GM12878 (cell line): ENCODE measurements at regions not wholly inside any gene's neighbourhood (a gene's known extent, or its start where the extent isn't known, plus 50 kb on each side); places are given as distances from the start of the nearest gene placed in this dataset.

Experiments used
- ATAC-seq: fragments of 200-7000 bp; cut with Tn5 transposase; 3 replicates; pipeline ENCODE4 v1.9.1; 2020; ENCODE audit warnings: mild to moderate bottlenecking, moderate library complexity
- BruUV-seq: library from RNA; stranded (reverse); fragments of 400-500 nt; replicated peaks from 2 replicates; lab custom pipeline; 2021; lab: Mats Ljungman, UMichigan
- CTCF ChIA-PET: fragments of 300-600 bp; sonication (Branson Sonifier 250); formaldehyde crosslinking; extraction: SDS; loops from one replicate; lab custom pipeline; 2021; ENCODE audit warnings: inconsistent platforms; lab: Yijun Ruan, JAX
- POLR2A ChIA-PET: fragments of 350-600 bp; formaldehyde crosslinking; extraction: SDS; loops from one replicate; lab custom pipeline; 2021; ENCODE audit warnings: inconsistent platforms; lab: Charles Lee
- RAD21 ChIA-PET: fragments of 300-600 bp; sonication (Branson Sonifier 250); formaldehyde crosslinking; loops from one replicate; lab custom pipeline; 2023; ENCODE audit warnings: antibody characterized with exemption; ENCODE audit not compliant: unreplicated experiment; lab: Charles Lee
- SMC1A ChIA-PET: fragments of 300-600 bp; sonication (Branson Sonifier 250); formaldehyde crosslinking; loops from one replicate; lab custom pipeline; 2023; ENCODE audit not compliant: unreplicated experiment, uncharacterized antibody; lab: Charles Lee
- DNase-seq: peaks from one replicate; pipeline ENCODE4 v3.0.0-alpha.2; 2011; ENCODE audit warnings: low read depth, low spot score
- FAIRE-seq: peaks from 3 replicates; lab custom pipeline; 2011; peaks lifted over from hg19 to GRCh38; lab: Jason Lieb, UNC
- H2AFZ ChIP-seq: 2 replicates; pipeline ENCODE4 v1.6.0; 2011; ENCODE audit warnings: low read depth, low read length, control low read depth; ENCODE audit not compliant: control insufficient read depth
- H3K27ac ChIP-seq: 2 replicates; pipeline ENCODE4 v1.5.1; 2011; ENCODE audit warnings: control low read depth; ENCODE audit not compliant: control insufficient read depth, insufficient read depth
- H3K27me3 ChIP-seq, 2 experiments: replicated peaks in 1 of 2; 2 replicates each; pipeline versions ENCODE4 v1.6.0 to v1.6.1; 2011; ENCODE audit warnings: low read length in 1 of 2; ENCODE audit not compliant: control insufficient read depth in 2 of 2, insufficient read depth in 2 of 2
- H3K36me3 ChIP-seq, 2 experiments: 2 replicates each; pipeline ENCODE4 v1.5.1; 2011; ENCODE audit warnings: low read length in 1 of 2; ENCODE audit not compliant: control insufficient read depth in 2 of 2, insufficient read depth in 2 of 2
- H3K4me1 ChIP-seq: 2 replicates; pipeline ENCODE4 v1.6.1; 2011; ENCODE audit warnings: mild to moderate bottlenecking, low read length, moderate library complexity, mixed read lengths; ENCODE audit not compliant: control insufficient read depth, insufficient read depth
- H3K4me2 ChIP-seq: 2 replicates; pipeline ENCODE4 v1.6.0; 2011; ENCODE audit warnings: control low read depth; ENCODE audit not compliant: control insufficient read depth, insufficient read depth
- H3K4me3 ChIP-seq: fragments of 200-600 bp; sonication (generic); 2 replicates; pipeline ENCODE4 v1.5.1; 2016
- H3K79me2 ChIP-seq: 2 replicates; pipeline ENCODE4 v1.6.0; 2011; ENCODE audit warnings: low read length; ENCODE audit not compliant: control insufficient read depth, insufficient read depth
- H3K9ac ChIP-seq: 2 replicates; pipeline ENCODE4 v1.8.0; 2011; ENCODE audit warnings: low read length, control low read depth, mixed read lengths; ENCODE audit not compliant: control insufficient read depth, insufficient read depth
- H3K9me3 ChIP-seq: replicated peaks from 3 replicates; pipeline ENCODE4 v1.5.1; 2011; ENCODE audit warnings: mild to moderate bottlenecking, low read length; ENCODE audit not compliant: control insufficient read depth, insufficient read depth
- H4K20me1 ChIP-seq: 2 replicates; pipeline ENCODE4 v1.6.0; 2011; ENCODE audit not compliant: control insufficient read depth, insufficient read depth
- BCL11A ChIP-seq: IDR thresholded peaks from 2 replicates; pipeline ENCODE4 v1.6.1; 2011; ENCODE audit warnings: low read depth, low read length
- CBFB ChIP-seq: IDR thresholded peaks from 2 replicates; pipeline ENCODE4 v1.6.1; 2016; ENCODE audit warnings: antibody characterized with exemption, low read depth
- CBX5 ChIP-seq: sonication (generic); IDR thresholded peaks from 2 replicates; pipeline ENCODE4 v1.6.1; 2016; ENCODE audit warnings: low read depth, moderate library complexity, mild to moderate bottlenecking, inconsistent platforms
- CEBPB ChIP-seq, 2 experiments: fragments of 150-350 bp in 1 of 2; IDR thresholded peaks; 2 replicates each; pipeline ENCODE4 v1.6.1; 2012 to 2014; ENCODE audit warnings: low read depth in 2 of 2, low read length in 2 of 2, borderline replicate concordance in 1 of 2, inconsistent platforms in 1 of 2
- CHD2 ChIP-seq: IDR thresholded peaks from 2 replicates; pipeline ENCODE4 v1.6.1; 2011; ENCODE audit warnings: low read depth, low read length, improper control_type of control experiment, borderline replicate concordance
- CREM ChIP-seq: IDR thresholded peaks from 2 replicates; pipeline ENCODE4 v1.6.1; 2014; ENCODE audit warnings: antibody characterized with exemption, low read depth
- KAT2A ChIP-seq: conservative IDR thresholded peaks from 2 replicates; pipeline ENCODE4 v1.6.1; 2011; ENCODE audit warnings: low read depth, low read length; ENCODE audit not compliant: control insufficient read depth
- LARP7 ChIP-seq: fragments of 450-650 bp; IDR thresholded peaks from 2 replicates; pipeline ENCODE4 v1.6.1; 2017; ENCODE audit warnings: mild to moderate bottlenecking
- MEF2B ChIP-seq: fragments of 450-650 bp; IDR thresholded peaks from 2 replicates; pipeline ENCODE4 v1.6.1; 2018; ENCODE audit warnings: mild to moderate bottlenecking, moderate library complexity; ENCODE audit not compliant: partially characterized antibody, poor library complexity, severe bottlenecking
- PML ChIP-seq: IDR thresholded peaks from 2 replicates; pipeline ENCODE4 v1.6.1; 2012; ENCODE audit warnings: low read length, inconsistent platforms
- RBBP5 ChIP-seq: fragments of 200-600 bp; sonication (generic); conservative IDR thresholded peaks from 2 replicates; pipeline ENCODE4 v1.6.1; 2016
- RELA ChIP-seq: fragments of 450-650 bp; IDR thresholded peaks from 2 replicates; pipeline ENCODE4 v1.8.0; 2014; ENCODE audit warnings: borderline replicate concordance; ENCODE audit not compliant: partially characterized antibody
- SIN3A ChIP-seq: IDR thresholded peaks from 2 replicates; pipeline ENCODE4 v1.6.1; 2012; ENCODE audit warnings: low read depth, low read length, improper control_type of control experiment
- YY1 ChIP-seq: IDR thresholded peaks from 2 replicates; pipeline ENCODE4 v1.6.1; 2011; ENCODE audit warnings: low read depth, mild to moderate bottlenecking, low read length
- ZNF24 ChIP-seq: fragments of 450-650 bp; IDR thresholded peaks from 2 replicates; pipeline ENCODE4 v1.6.1; 2017; ENCODE audit warnings: antibody characterized with exemption, mild to moderate bottlenecking
- WGBS: methylation state at CpG from one replicate; pipeline ENCODE4 v1.1.6; 2016; ENCODE audit warnings: low lambda C conversion rate; ENCODE audit not compliant: insufficient replicate concordance, insufficient coverage; ENCODE audit errors: missing lambda C conversion rate; 5-methylcytosine and 5-hydroxymethylcytosine counted together
- in situ Hi-C: fragments of 300-500 bp; cut with MboI; formaldehyde crosslinking; loops from 9 replicates; pipeline ENCODE4 v1.14.3; 2018; ENCODE audit warnings: mixed read lengths
- intact Hi-C: fragments of 100-400 bp; cut with micrococcal nuclease; formaldehyde crosslinking; loops from one replicate; pipeline ENCODE4 v1.14.2; 2022; ENCODE audit not compliant: unreplicated experiment
- TF ChIP-seq, protein P1 (sequence below): fragments of 450-650 bp; formaldehyde crosslinking; IDR thresholded peaks from 2 replicates; pipeline ENCODE4 v1.4.0; 2022; ENCODE audit warnings: mild to moderate bottlenecking, moderate library complexity
- TF ChIP-seq, protein P2 (sequence below): fragments of 450-650 bp; IDR thresholded peaks from 2 replicates; pipeline ENCODE4 v1.6.1; 2016; ENCODE audit warnings: mild to moderate bottlenecking, moderate library complexity, borderline replicate concordance
- TF ChIP-seq, protein P3 (sequence below): fragments of 450-650 bp; IDR thresholded peaks from 2 replicates; pipeline ENCODE4 v1.6.1; 2017; ENCODE audit warnings: mild to moderate bottlenecking, low read depth, inconsistent platforms; ENCODE audit not compliant: poor library complexity, severe bottlenecking

DNA sequence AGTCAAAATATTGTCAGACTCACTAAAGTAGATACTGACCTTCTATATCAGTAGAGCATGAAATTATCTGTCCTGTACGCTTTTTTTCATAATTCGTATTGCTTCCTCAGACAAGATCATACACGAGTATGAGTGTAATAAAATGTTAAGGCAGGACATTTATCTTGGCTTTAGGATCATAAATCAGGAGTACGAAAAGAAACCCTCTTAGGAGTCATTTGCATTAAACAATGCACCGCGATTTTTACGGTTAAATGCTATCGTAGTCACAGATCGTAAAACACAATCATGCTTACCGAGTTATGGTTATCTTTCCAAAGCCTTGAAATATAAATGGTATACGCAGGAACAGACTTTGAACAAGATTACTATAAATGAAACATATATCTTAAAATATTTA, 510.3 kb upstream of the ROBO1 start:
- intact Hi-C loops = no loop called here
- WGBS = 61% methylated on average over 11 of the region's 11 CpGs

More for the DNA sequence above, 510.3 kb upstream of the ROBO1 start:
- no peak for FAIRE-seq
- H2AFZ ChIP-seq = no peak overlapping the region
- H3K9ac ChIP-seq = no peak overlapping the region
- no TSS peak for BruUV-seq
- no peaks in the 10 kb centered on the region for H3K36me3 ChIP-seq
- RAD21 ChIA-PET = no interaction called here
- no peak for ATAC-seq
- H3K9me3 ChIP-seq = no peaks in the 10 kb centered on the region
- no peak overlapping the region for H3K4me2 ChIP-seq
- H3K27ac ChIP-seq = no peak overlapping the region
- H3K4me1 ChIP-seq = no peaks in the 10 kb centered on the region
- no peaks in the 10 kb centered on the region for H4K20me1 ChIP-seq
- TF ChIP-seq, protein P1, sequence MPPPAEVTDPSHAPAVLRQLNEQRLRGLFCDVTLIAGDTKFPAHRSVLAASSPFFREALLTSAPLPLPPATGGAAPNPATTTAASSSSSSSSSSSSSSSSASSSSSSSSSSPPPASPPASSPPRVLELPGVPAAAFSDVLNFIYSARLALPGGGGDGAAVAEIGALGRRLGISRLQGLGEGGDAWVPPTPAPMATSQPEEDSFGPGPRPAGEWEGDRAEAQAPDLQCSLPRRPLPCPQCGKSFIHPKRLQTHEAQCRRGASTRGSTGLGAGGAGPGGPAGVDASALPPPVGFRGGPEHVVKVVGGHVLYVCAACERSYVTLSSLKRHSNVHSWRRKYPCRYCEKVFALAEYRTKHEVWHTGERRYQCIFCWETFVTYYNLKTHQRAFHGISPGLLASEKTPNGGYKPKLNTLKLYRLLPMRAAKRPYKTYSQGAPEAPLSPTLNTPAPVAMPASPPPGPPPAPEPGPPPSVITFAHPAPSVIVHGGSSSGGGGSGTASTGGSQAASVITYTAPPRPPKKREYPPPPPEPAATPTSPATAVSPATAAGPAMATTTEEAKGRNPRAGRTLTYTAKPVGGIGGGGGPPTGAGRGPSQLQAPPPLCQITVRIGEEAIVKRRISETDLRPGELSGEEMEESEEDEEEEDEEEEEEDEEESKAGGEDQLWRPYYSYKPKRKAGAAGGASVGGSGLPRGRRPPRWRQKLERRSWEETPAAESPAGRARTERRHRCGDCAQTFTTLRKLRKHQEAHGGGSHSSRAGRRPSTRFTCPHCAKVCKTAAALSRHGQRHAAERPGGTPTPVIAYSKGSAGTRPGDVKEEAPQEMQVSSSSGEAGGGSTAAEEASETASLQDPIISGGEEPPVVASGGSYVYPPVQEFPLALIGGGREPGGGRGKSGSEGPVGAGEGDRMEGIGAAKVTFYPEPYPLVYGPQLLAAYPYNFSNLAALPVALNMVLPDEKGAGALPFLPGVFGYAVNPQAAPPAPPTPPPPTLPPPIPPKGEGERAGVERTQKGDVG (CRISPR knock-in tag) = no peak
- TF ChIP-seq BCL11A (no peak), CBFB (no peak), ZNF24 (no peak), CEBPB (IDR thresholded peaks at IDR 0.05; ENCODE audit: borderline replicate concordance in 1 of 2, low read depth in 2 of 2, low read length in 2 of 2) (no peak), CBX5 (no peak), RBBP5 (no peak), PML (no peak), YY1 (no peak), LARP7 (no peak), SIN3A (no peak), RELA (no peak), CHD2 (no peak), KAT2A (no peak), CREM (no peak), MEF2B (no peak)
- TF ChIP-seq, protein P2, sequence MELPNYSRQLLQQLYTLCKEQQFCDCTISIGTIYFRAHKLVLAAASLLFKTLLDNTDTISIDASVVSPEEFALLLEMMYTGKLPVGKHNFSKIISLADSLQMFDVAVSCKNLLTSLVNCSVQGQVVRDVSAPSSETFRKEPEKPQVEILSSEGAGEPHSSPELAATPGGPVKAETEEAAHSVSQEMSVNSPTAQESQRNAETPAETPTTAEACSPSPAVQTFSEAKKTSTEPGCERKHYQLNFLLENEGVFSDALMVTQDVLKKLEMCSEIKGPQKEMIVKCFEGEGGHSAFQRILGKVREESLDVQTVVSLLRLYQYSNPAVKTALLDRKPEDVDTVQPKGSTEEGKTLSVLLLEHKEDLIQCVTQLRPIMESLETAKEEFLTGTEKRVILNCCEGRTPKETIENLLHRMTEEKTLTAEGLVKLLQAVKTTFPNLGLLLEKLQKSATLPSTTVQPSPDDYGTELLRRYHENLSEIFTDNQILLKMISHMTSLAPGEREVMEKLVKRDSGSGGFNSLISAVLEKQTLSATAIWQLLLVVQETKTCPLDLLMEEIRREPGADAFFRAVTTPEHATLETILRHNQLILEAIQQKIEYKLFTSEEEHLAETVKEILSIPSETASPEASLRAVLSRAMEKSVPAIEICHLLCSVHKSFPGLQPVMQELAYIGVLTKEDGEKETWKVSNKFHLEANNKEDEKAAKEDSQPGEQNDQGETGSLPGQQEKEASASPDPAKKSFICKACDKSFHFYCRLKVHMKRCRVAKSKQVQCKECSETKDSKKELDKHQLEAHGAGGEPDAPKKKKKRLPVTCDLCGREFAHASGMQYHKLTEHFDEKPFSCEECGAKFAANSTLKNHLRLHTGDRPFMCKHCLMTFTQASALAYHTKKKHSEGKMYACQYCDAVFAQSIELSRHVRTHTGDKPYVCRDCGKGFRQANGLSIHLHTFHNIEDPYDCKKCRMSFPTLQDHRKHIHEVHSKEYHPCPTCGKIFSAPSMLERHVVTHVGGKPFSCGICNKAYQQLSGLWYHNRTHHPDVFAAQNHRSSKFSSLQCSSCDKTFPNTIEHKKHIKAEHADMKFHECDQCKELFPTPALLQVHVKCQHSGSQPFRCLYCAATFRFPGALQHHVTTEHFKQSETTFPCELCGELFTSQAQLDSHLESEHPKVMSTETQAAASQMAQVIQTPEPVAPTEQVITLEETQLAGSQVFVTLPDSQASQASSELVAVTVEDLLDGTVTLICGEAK = no peak
- TF ChIP-seq, protein P3, sequence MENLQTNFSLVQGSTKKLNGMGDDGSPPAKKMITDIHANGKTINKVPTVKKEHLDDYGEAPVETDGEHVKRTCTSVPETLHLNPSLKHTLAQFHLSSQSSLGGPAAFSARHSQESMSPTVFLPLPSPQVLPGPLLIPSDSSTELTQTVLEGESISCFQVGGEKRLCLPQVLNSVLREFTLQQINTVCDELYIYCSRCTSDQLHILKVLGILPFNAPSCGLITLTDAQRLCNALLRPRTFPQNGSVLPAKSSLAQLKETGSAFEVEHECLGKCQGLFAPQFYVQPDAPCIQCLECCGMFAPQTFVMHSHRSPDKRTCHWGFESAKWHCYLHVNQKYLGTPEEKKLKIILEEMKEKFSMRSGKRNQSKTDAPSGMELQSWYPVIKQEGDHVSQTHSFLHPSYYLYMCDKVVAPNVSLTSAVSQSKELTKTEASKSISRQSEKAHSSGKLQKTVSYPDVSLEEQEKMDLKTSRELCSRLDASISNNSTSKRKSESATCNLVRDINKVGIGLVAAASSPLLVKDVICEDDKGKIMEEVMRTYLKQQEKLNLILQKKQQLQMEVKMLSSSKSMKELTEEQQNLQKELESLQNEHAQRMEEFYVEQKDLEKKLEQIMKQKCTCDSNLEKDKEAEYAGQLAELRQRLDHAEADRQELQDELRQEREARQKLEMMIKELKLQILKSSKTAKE = no peak
- TF ChIP-seq, all 136 proteins: peak for 0
- Histone ChIP-seq H3K79me2 (no peaks in the 10 kb centered on the region), H3K4me3 (no peak overlapping the region), H3K27me3 (no peaks in the 10 kb centered on the region)
- POLR2A ChIA-PET = no interaction called here
- no peak for DNase-seq
- CTCF ChIA-PET = no interaction called here
- in situ Hi-C loops = no loop called here
- SMC1A ChIA-PET = no interaction called here
